ENCODE measurements at regions not wholly inside any gene's neighbourhood (a gene's known extent, or its start where the extent isn't known, plus 50 kb on each side); places are given as distances from the start of the nearest gene placed in this dataset.

GRCh38 chr15:93495799-93496637 is 407.0 kb upstream of the RGMA start:
- TF ChIP-seq, protein P1, sequence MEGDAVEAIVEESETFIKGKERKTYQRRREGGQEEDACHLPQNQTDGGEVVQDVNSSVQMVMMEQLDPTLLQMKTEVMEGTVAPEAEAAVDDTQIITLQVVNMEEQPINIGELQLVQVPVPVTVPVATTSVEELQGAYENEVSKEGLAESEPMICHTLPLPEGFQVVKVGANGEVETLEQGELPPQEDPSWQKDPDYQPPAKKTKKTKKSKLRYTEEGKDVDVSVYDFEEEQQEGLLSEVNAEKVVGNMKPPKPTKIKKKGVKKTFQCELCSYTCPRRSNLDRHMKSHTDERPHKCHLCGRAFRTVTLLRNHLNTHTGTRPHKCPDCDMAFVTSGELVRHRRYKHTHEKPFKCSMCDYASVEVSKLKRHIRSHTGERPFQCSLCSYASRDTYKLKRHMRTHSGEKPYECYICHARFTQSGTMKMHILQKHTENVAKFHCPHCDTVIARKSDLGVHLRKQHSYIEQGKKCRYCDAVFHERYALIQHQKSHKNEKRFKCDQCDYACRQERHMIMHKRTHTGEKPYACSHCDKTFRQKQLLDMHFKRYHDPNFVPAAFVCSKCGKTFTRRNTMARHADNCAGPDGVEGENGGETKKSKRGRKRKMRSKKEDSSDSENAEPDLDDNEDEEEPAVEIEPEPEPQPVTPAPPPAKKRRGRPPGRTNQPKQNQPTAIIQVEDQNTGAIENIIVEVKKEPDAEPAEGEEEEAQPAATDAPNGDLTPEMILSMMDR (IDR thresholded peaks at IDR 0.05; ENCODE audit: borderline replicate concordance, extremely low read depth, insufficient read depth) = no peak
- H3K9ac ChIP-seq (ENCODE audit: low read length in 3 of 3) = no peak overlapping the region

DNA sequence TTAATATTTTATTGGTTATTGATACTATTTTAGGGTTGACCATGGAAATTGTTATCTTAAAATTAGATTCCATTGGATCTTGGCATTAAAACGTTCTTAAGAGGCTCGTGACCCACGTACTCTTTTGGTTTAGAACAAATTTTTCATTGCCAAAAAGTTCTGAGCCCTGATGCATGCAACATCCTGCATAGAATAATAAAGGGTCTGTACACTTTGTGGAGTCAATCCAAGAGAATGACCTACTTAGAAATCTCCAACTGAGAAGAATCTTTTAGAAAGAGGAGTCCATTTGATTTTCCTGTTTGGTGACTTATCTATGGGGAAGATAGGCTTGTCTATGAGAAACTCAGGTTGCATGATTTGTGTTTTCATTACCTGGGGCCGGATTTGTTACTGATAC is 404.2 kb upstream of the RGMA start:
- intact Hi-C loops (cut with DNase I) = no loop called here
- Histone ChIP-seq H3K4me3 (ENCODE audit: low read length in 3 of 3) (no peak overlapping the region), H3K36me3 (ENCODE audit: control insufficient read depth in 2 of 3, insufficient read depth in 3 of 3, low read length in 3 of 3) (no peaks in the 10 kb centered on the region), H3K9ac (ENCODE audit: low read length in 3 of 3) (no peak overlapping the region), H3K9me3 (ENCODE audit: control insufficient read depth in 2 of 3, insufficient read depth in 1 of 3, low read length in 3 of 3) (no peaks in the 10 kb centered on the region), H3K27me3 (ENCODE audit: control insufficient read depth, insufficient read depth, low read length) (no peaks in the 10 kb centered on the region), H3K27ac (ENCODE audit: low read depth in 2 of 2, low read length in 2 of 2) (no peak overlapping the region), H3K4me1 (ENCODE audit: control insufficient read depth in 2 of 3, insufficient read depth in 2 of 3, low read depth in 1 of 3, low read length in 3 of 3) (no peaks in the 10 kb centered on the region)
- no peak for FAIRE-seq
- DNase-seq = no peak
- TF ChIP-seq, protein P1 (IDR thresholded peaks at IDR 0.05; ENCODE audit: borderline replicate concordance, extremely low read depth, insufficient read depth) = no peak

More at GRCh38 chr15:93495799-93496637, 407.0 kb upstream of the RGMA start:
- no peaks in the 10 kb centered on the region for H3K9me3 ChIP-seq (ENCODE audit: control insufficient read depth in 2 of 3, insufficient read depth in 1 of 3, low read length in 3 of 3)
- intact Hi-C loops (cut with DNase I) = no loop called here
- H3K4me1 ChIP-seq (ENCODE audit: control insufficient read depth in 2 of 3, insufficient read depth in 2 of 3, low read depth in 1 of 3, low read length in 3 of 3) = no peaks in the 10 kb centered on the region
- H3K36me3 ChIP-seq (ENCODE audit: control insufficient read depth in 2 of 3, insufficient read depth in 3 of 3, low read length in 3 of 3) = no peaks in the 10 kb centered on the region
- H3K27me3 ChIP-seq (ENCODE audit: control insufficient read depth, insufficient read depth, low read length) = no peaks in the 10 kb centered on the region
- no peak for DNase-seq
- no peak overlapping the region for H3K27ac ChIP-seq (ENCODE audit: low read depth in 2 of 2, low read length in 2 of 2)
- FAIRE-seq = no peak
- no peak overlapping the region for H3K4me3 ChIP-seq (ENCODE audit: low read length in 3 of 3)

DNA sequence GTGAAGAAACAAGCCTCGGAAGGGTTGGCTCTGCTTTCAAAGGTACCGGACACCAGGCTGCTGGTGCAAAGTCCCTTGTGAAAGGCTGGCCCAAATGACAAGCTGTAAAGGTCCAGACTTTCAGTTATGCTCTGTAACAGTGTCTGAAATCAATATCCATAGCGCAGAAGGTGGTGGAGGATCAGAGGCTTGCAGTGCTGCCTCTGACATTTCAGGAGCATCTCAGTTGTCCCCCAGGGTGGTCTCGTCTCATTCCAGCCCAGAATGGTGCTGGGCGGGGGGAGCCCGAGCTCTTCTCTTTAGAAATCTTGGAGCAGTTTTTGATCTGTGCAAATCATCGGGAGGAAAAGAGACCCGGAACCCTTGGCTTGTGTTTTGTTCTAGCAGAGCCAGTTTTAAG is 402.3 kb upstream of the RGMA start:
- H3K4me1 ChIP-seq (ENCODE audit: control insufficient read depth in 2 of 3, insufficient read depth in 2 of 3, low read depth in 1 of 3, low read length in 3 of 3) = peaks cover 0 to 3% (median 0%) of the 10 kb centered on the region in 3 donors
- no peak for FAIRE-seq
- TF ChIP-seq, protein P1 (IDR thresholded peaks at IDR 0.05; ENCODE audit: borderline replicate concordance, extremely low read depth, insufficient read depth) = no peak
- no peak for DNase-seq
- no peak overlapping the region for H3K27ac ChIP-seq (ENCODE audit: low read depth in 2 of 2, low read length in 2 of 2)
- no peak overlapping the region for H3K9ac ChIP-seq (ENCODE audit: low read length in 3 of 3)
- H3K9me3 ChIP-seq (ENCODE audit: control insufficient read depth in 2 of 3, insufficient read depth in 1 of 3, low read length in 3 of 3) = no peaks in the 10 kb centered on the region
- no peak overlapping the region for H3K4me3 ChIP-seq (ENCODE audit: low read length in 3 of 3)
- H3K27me3 ChIP-seq (ENCODE audit: control insufficient read depth, insufficient read depth, low read length) = no peaks in the 10 kb centered on the region
- intact Hi-C loops (cut with DNase I) = no loop called here
- H3K36me3 ChIP-seq (ENCODE audit: control insufficient read depth in 2 of 3, insufficient read depth in 3 of 3, low read length in 3 of 3) = no peaks in the 10 kb centered on the region

Data from kidney (tissue), 13 donors.